ENCODE measurements at regions not wholly inside any gene's neighbourhood (a gene's known extent, or its start where the extent isn't known, plus 50 kb on each side); places are given as distances from the start of the nearest gene placed in this dataset.

DNA sequence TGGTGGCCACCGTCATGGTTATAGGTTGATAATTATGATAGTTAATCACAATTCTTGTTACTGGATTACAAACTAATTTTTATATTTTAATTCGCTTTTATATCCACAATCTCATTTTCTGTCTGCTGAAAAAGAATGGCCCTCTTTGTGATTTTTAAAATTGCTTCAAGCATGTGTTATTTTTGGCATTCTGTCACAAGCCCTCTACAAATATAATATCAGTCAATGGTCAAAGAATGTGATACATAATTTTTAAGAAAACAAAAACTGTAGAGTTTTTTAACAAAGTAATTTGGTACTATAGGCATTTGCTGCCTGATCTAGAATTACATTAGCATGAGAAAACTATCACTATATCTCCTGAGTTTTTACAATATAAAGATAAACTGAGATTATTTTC, 352.0 kb upstream of the TMTC1 start:
- TF ChIP-seq POLR2A (IDR thresholded peaks at IDR 0.05) (no peak), EP300 (IDR thresholded peaks at IDR 0.05) (no peak)
- TF ChIP-seq, protein P1, sequence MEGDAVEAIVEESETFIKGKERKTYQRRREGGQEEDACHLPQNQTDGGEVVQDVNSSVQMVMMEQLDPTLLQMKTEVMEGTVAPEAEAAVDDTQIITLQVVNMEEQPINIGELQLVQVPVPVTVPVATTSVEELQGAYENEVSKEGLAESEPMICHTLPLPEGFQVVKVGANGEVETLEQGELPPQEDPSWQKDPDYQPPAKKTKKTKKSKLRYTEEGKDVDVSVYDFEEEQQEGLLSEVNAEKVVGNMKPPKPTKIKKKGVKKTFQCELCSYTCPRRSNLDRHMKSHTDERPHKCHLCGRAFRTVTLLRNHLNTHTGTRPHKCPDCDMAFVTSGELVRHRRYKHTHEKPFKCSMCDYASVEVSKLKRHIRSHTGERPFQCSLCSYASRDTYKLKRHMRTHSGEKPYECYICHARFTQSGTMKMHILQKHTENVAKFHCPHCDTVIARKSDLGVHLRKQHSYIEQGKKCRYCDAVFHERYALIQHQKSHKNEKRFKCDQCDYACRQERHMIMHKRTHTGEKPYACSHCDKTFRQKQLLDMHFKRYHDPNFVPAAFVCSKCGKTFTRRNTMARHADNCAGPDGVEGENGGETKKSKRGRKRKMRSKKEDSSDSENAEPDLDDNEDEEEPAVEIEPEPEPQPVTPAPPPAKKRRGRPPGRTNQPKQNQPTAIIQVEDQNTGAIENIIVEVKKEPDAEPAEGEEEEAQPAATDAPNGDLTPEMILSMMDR (IDR thresholded peaks at IDR 0.05), result no peak

All from ovary (tissue), 3 donors.